Epithelial cell of proximal tubule (primary cell): ENCODE measurements at regions not wholly inside any gene's neighbourhood (a gene's known extent, or its start where the extent isn't known, plus 50 kb on each side); places are given as distances from the start of the nearest gene placed in this dataset.

Source experiments
- DNase-seq: peaks from one replicate; pipeline ENCODE4 v3.0.0-alpha.2; 2011; ENCODE audit warnings: low read depth
- H3K4me3 ChIP-seq: 2 replicates; pipeline ENCODE4 v1.5.1; 2011; ENCODE audit warnings: low read depth, mild to moderate bottlenecking, low read length
- CTCF ChIP-seq: conservative IDR thresholded peaks from 2 replicates; pipeline ENCODE4 v1.5.1; 2012; ENCODE audit warnings: low read depth, mild to moderate bottlenecking, low read length

- no peak for DNase-seq
- no peak overlapping the region for H3K4me3 ChIP-seq
- TF ChIP-seq CTCF: no peak
Measured at GRCh38 chr16:58824201-58824600, 90.1 kb upstream of the GOT2 start.

GRCh38 chr16:58821886-58822285 is 87.8 kb upstream of the GOT2 start:
- H3K4me3 ChIP-seq: no peak overlapping the region
- DNase-seq: no peak
- TF ChIP-seq CTCF: no peak

GRCh38 chr16:58820411-58820810 is 86.3 kb upstream of the GOT2 start:
- DNase-seq: no peak
- TF ChIP-seq CTCF: no peak

GRCh38 chr16:58815181-58815888 is 81.2 kb upstream of the GOT2 start:
- no peak overlapping the region for H3K4me3 ChIP-seq
- TF ChIP-seq CTCF: no peak

More at GRCh38 chr16:58820411-58820810, 86.3 kb upstream of the GOT2 start:
- no peak overlapping the region for H3K4me3 ChIP-seq

GRCh38 chr16:58814348-58814801 is 80.3 kb upstream of the GOT2 start:
- no peak for DNase-seq
- peak; percentile 93 for TF ChIP-seq CTCF
- peak overlapping the region; percentile 34 for H3K4me3 ChIP-seq

More at GRCh38 chr16:58815181-58815888, 81.2 kb upstream of the GOT2 start:
- no peak for DNase-seq

GRCh38 chr16:58809213-58809612 is 75.1 kb upstream of the GOT2 start:
- no peak for DNase-seq
- no peak overlapping the region for H3K4me3 ChIP-seq
- TF ChIP-seq CTCF: no peak

- TF ChIP-seq CTCF: no peak
- DNase-seq: no peak
- no peak overlapping the region for H3K4me3 ChIP-seq
Measured at GRCh38 chr16:58807276-58807675, 73.2 kb upstream of the GOT2 start.
